Activated T-cell treated with anti-CD3 and anti-CD28 coated beads, Interleukin-2, amount 50 U/mL, for 4 hours (primary cell): ENCODE measurements at regions not wholly inside any gene's neighbourhood (a gene's known extent, or its start where the extent isn't known, plus 50 kb on each side); places are given as distances from the start of the nearest gene placed in this dataset.

Experiments
- ATAC-seq, 2 donors: fragments of 200-7000 bp; cut with Tn5 transposase; one replicate each; pipeline ENCODE4 v1.10.0; 2021
- DNase-seq: peaks from one replicate; pipeline ENCODE4 v3.0.0-alpha.2; 2020
- H3K27me3 Mint-ChIP-seq: one replicate; pipeline ENCODE4 v1.8.0; 2021; ENCODE audit warnings: low read depth, mixed read lengths
- H3K36me3 Mint-ChIP-seq: one replicate; pipeline ENCODE4 v1.8.0; 2022; ENCODE audit warnings: mixed read lengths; ENCODE audit not compliant: insufficient read depth
- H3K4me1 Mint-ChIP-seq: one replicate; pipeline ENCODE4 v1.8.0; 2021; ENCODE audit warnings: low read depth, mixed read lengths
- H3K4me3 Mint-ChIP-seq: one replicate; pipeline ENCODE4 v1.8.0; 2021; ENCODE audit warnings: mild to moderate bottlenecking, moderate library complexity, mixed read lengths
- H3K9me3 Mint-ChIP-seq: one replicate; pipeline ENCODE4 v1.8.0; 2021; ENCODE audit warnings: mixed read lengths

DNA sequence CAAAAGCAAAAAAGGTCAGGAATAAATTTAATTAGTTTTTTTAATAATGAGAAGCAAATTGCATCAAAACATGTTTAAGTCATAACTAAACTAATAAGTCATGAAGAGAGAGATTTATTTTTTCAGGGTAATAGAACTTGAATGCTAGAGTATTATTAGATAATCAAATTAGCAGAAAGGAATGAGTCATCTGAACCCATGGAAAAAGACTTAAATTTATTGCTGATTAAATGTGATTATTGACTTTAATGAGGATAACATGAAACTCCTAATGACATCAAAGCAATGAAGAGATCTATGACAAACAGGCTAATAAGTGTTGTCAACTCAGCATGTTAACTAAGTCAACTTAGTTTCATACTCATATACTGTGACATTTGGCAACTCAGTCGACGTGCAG, 264.2 kb downstream of the USP25 start:
- no peaks in the 10 kb centered on the region for H3K9me3 Mint-ChIP-seq
- H3K27me3 Mint-ChIP-seq, result no peaks in the 10 kb centered on the region
- no peaks in the 10 kb centered on the region for H3K4me1 Mint-ChIP-seq
- no peak for DNase-seq
- no peaks in the 10 kb centered on the region for H3K36me3 Mint-ChIP-seq
- ATAC-seq, result no peak
- H3K4me3 Mint-ChIP-seq, result no peak overlapping the region

DNA sequence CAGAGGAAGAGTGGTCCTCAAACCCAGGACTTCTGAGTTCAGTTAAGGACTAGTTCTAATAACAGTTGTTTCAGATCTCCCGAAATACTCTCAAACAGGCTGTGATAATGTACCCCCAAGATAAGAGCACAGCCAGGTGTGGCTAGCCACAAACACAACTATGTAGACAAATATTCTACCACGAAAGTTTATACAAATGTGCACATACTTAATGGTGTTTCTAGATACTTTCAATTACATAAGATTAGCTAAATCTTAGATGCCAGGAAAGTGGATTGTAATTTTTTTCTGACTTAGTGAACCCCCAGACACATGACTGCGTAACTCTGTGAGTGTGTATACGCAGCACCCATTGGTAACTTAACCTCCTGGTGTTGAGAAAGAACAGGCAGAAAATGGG, 270.0 kb downstream of the USP25 start:
- H3K4me3 Mint-ChIP-seq, result no peak overlapping the region
- DNase-seq, result no peak
- H3K9me3 Mint-ChIP-seq, result no peaks in the 10 kb centered on the region
- no peaks in the 10 kb centered on the region for H3K36me3 Mint-ChIP-seq
- no peaks in the 10 kb centered on the region for H3K4me1 Mint-ChIP-seq
- no peak for ATAC-seq
- peaks cover 3% of the 10 kb centered on the region for H3K27me3 Mint-ChIP-seq

DNA sequence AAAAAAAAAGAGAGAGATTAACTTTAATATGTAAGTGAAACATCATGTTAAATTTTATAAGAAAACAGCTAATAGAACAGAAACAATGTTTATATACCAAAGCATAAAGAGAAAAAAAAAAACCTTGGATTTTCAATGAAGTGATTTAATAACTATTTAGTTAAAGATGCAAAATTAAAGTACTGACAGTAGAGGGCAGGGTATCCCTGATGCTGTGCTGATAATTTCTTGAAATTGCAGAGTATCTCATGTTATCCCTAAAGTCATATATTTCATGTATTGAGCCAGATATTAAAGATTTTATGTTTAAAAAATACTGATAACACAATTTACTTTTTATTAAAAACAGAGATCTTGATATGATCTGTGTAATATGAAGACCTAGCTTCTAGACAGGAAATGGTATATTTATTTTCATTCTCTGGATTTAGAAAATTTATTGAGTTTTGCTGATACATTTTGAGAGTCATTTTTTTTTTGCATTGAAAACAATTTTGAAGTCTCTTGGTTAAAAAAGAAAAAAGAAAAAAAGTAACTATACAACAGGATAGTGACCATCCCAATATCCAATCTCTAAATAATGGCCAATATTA, 273.2 kb downstream of the USP25 start:
- Mint-ChIP-seq H3K9me3 (no peaks in the 10 kb centered on the region), H3K36me3 (no peaks in the 10 kb centered on the region), H3K4me1 (no peaks in the 10 kb centered on the region), H3K27me3 (peaks cover 3% of the 10 kb centered on the region), H3K4me3 (no peak overlapping the region)
- DNase-seq (no peak), ATAC-seq (no peak)

DNA sequence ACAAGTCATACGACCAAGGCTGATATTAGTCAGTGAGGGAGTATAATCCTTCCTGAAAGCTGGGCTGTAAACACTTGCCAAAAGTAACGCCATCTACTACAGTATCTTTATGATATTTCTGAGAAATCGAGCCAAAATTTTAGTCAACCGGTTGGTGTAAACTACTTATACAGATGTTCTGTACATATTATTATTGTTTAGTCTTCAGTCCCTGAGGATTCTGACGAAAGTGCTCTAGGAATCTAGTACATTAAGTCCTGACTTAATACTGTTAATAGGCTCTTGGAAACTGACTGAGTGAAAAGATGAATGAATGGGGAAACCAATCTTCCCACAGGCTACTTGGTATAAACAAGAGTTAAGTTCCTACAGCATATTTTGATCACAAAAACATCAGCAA, 274.3 kb downstream of the USP25 start:
- H3K36me3 Mint-ChIP-seq, result no peaks in the 10 kb centered on the region
- no peaks in the 10 kb centered on the region for H3K9me3 Mint-ChIP-seq
- no peaks in the 10 kb centered on the region for H3K4me1 Mint-ChIP-seq
- DNase-seq (no peak), ATAC-seq (no peak)
- no peak overlapping the region for H3K4me3 Mint-ChIP-seq
- H3K27me3 Mint-ChIP-seq, result peaks cover 3% of the 10 kb centered on the region

DNA sequence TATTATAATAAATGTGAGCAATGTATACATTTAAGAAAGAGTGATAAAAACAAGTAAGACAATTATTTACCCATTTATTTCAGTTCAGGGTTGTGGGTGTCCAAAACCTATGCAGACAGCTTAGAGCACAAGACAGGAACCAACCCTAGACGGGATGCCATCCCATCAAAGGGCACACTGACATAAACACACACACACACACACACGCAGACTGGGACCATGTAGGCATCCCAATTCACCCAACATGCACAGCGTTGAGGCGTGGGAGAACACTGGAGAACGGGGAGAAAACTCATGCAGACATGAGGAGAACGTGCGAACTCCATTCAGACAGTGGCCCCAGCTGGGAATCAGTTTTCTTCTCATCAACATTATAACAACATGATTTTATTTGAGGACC, 274.7 kb downstream of the USP25 start:
- no peaks in the 10 kb centered on the region for H3K9me3 Mint-ChIP-seq
- peaks cover 3% of the 10 kb centered on the region for H3K27me3 Mint-ChIP-seq
- ATAC-seq (no peak), DNase-seq (no peak)
- H3K36me3 Mint-ChIP-seq, result no peaks in the 10 kb centered on the region
- no peaks in the 10 kb centered on the region for H3K4me1 Mint-ChIP-seq
- no peak overlapping the region for H3K4me3 Mint-ChIP-seq

DNA sequence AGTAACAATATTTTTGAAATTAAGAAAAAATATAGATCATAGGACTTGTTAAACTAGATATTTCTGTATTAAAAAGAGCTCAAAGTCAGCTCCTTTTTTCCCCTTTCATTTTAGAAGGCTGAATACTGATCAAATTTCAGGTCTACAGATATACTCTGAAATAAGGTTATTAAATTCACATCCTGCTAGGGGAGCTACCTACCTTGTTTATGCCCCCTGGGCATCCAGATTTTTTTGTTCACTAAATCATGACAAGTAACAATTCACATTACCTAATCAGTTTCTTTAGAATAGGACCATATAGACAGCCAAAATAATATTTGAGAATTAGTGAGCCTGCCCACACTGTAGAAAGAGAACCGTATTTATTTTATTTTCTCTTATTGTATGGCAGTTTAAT, 276.2 kb downstream of the USP25 start:
- H3K4me3 Mint-ChIP-seq, result no peak overlapping the region
- peaks cover 5% of the 10 kb centered on the region for H3K27me3 Mint-ChIP-seq
- no peaks in the 10 kb centered on the region for H3K4me1 Mint-ChIP-seq
- H3K9me3 Mint-ChIP-seq, result peaks cover 7% of the 10 kb centered on the region
- DNase-seq (no peak), ATAC-seq (no peak)
- H3K36me3 Mint-ChIP-seq, result no peaks in the 10 kb centered on the region

DNA sequence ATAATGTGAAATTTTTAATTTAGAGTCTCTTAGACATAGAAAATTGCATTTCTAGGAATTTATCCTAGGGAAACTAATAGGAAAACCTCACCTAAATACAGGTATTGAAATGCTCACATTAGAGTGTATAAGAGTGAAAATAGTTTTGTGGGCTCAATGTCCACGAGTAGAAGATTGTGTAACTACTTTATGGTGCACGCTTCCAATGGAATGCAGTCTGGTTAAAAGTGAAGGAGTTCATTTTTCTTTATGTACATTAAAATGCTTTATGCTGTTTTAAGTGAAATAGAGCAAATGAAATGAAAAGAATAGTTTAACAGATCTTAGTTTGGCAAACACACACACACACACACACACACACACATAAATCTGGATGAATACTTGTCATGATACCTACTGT, 278.2 kb downstream of the USP25 start:
- Mint-ChIP-seq H3K36me3 (no peaks in the 10 kb centered on the region), H3K4me1 (no peaks in the 10 kb centered on the region), H3K9me3 (peaks cover 7% of the 10 kb centered on the region), H3K27me3 (peaks cover 2% of the 10 kb centered on the region), H3K4me3 (no peak overlapping the region)
- DNase-seq, result no peak
- no peak for ATAC-seq

DNA sequence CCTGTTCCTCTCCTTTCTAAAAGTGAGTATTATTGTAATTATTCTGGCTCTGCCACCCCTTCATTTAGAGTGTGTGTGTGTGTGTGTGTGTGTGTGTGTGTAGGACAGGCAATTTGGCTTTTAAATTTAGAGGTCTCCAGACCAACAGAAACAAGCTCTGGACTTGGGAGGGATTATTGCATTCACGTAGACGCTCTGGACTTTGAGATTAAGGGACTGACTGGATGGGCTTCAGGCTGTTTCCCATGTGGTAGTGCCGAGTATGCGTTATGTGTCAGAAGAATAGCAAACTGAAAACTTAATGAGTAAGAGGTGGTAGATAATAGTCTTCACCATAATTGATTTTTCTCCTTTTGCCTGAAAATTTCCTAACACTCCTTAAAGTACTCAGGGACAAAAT, 281.9 kb downstream of the USP25 start:
- no peaks in the 10 kb centered on the region for H3K4me1 Mint-ChIP-seq
- H3K9me3 Mint-ChIP-seq, result peaks cover 7% of the 10 kb centered on the region
- peaks cover 2% of the 10 kb centered on the region for H3K27me3 Mint-ChIP-seq
- no peak overlapping the region for H3K4me3 Mint-ChIP-seq
- H3K36me3 Mint-ChIP-seq, result no peaks in the 10 kb centered on the region
- ATAC-seq, result no peak
- DNase-seq, result no peak

DNA sequence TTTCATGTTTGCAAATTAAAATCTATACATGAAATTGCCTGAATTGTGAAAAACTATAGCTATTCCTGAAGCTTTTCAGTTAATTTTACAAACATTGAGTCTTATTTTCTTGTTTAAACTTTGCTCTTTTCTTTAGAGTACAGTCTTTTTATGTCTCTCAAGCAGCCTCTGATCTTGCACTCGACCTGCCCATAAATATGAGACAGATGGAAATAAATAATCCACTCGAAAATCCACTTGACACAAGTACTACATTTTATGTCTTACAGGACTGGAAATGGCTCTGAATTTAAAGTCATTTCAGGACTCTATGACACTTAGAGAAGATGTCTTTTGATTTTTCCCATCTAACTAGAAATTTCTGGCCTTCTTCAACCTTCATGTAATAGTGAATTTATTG, 283.8 kb downstream of the USP25 start:
- H3K4me1 Mint-ChIP-seq, result no peaks in the 10 kb centered on the region
- H3K27me3 Mint-ChIP-seq, result peaks cover 2% of the 10 kb centered on the region
- no peak overlapping the region for H3K4me3 Mint-ChIP-seq
- DNase-seq, result no peak
- H3K9me3 Mint-ChIP-seq, result peaks cover 7% of the 10 kb centered on the region
- no peaks in the 10 kb centered on the region for H3K36me3 Mint-ChIP-seq
- ATAC-seq, result no peak

DNA sequence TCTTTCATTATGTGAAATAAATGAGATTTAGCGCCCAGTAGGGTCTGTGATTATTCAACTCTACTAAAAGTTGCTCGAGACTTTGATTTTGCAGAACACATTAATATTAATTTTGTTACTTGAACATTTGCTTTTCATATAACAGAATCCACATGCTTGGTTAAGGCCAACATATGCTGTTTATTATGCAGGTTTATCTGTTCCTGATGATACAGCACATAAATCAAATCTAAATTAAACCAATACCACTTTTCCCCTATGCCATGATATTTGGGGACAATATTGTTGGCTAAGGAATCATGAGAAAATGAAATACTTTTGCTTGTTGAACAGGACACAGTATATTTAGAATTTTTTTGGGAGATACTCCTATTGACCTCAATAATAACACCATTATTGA, 291.1 kb downstream of the USP25 start:
- no peaks in the 10 kb centered on the region for H3K4me1 Mint-ChIP-seq
- no peaks in the 10 kb centered on the region for H3K9me3 Mint-ChIP-seq
- H3K36me3 Mint-ChIP-seq, result no peaks in the 10 kb centered on the region
- H3K4me3 Mint-ChIP-seq, result no peak overlapping the region
- ATAC-seq (no peak), DNase-seq (no peak)
- H3K27me3 Mint-ChIP-seq, result no peaks in the 10 kb centered on the region

DNA sequence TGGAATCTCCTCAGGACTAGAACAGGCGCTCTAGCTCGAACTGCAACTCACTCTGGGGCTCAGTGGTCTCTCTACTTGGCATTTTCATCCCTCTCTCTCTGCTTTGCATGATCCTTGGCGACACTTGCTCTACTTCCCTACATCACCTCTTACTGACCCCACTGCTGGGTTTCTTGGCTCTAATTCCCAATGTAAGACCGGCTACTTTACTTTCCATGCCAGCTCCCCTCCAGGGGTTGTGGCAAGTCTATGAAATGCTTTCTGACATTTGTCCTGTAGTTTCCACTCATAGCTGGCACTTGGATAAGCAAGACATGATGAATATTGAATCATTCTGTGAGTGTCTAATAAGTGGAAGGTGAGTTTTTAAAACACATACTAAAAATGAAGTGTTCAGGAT, 292.3 kb downstream of the USP25 start:
- Mint-ChIP-seq H3K4me1 (no peaks in the 10 kb centered on the region), H3K27me3 (no peaks in the 10 kb centered on the region), H3K9me3 (no peaks in the 10 kb centered on the region), H3K36me3 (no peaks in the 10 kb centered on the region), H3K4me3 (no peak overlapping the region)
- ATAC-seq (no peak), DNase-seq (no peak)

DNA sequence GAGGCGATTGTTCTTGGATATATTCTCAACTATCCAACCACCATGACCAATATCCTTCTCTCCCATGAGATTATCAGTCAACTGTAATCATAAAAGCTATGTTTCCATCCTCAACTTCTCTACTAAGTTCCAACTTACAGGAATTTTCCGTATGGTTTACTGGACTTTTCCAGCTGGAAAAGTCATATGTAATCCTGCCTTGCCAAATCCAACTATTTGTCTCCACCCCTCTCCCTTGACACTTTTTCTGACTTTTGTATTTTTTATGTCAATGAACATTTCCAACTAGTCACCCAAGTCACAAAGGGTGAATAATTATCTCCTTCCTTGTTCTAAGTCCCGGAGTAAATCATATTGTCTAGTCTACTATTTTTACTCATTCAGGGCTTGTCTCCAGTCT, 293.1 kb downstream of the USP25 start:
- DNase-seq, result no peak
- H3K27me3 Mint-ChIP-seq, result no peaks in the 10 kb centered on the region

DNA sequence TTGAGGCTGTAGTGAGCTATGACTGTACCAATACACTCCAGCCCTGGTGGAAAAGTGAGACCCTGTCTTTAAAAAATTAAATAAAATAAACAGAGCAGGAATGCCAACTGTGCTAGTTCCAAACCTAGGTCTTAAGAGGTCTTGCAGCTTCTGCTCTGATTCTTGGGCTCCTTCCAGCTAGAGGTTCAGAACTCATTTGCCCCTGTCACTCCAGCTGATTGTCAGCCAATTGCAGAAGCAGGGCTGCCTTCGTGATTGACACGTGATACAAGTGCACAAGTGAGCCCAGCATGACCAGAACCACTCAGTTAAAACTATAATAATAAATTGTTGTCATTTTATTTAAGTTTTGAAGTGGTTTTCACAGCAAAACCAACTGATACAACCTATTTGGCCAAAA, 298.4 kb downstream of the USP25 start:
- Mint-ChIP-seq H3K36me3 (no peaks in the 10 kb centered on the region), H3K9me3 (no peaks in the 10 kb centered on the region), H3K4me3 (no peak overlapping the region), H3K27me3 (no peaks in the 10 kb centered on the region), H3K4me1 (no peaks in the 10 kb centered on the region)
- DNase-seq (no peak), ATAC-seq (no peak)

More for the DNA sequence above, 293.1 kb downstream of the USP25 start:
- Mint-ChIP-seq H3K36me3 (no peaks in the 10 kb centered on the region), H3K4me3 (no peak overlapping the region), H3K9me3 (no peaks in the 10 kb centered on the region), H3K4me1 (no peaks in the 10 kb centered on the region)
- no peak for ATAC-seq

DNA sequence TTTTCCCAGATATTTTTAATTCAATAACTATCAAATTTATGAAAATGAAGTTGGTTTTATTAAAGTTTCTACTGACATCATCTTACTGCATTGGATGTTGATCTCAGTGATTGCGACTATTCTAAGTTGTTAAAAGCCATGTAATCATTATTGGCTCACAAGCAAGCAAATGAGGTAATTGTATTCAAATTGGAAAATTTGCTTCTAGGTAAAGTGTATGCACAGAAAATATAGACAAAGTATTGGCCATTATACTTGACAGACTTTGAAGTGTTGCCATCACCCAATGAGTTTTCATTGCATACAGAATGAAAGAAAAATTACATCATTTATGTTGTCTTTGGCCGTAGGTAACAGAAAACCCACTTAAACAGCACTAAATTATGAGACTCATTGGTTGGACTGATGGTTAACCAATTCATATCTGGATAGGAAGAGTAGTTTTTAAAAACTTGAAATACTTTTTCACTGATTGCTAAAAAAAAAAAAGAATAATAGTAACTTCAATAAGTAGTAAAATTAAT, 299.2 kb downstream of the USP25 start:
- Mint-ChIP-seq H3K27me3 (no peaks in the 10 kb centered on the region), H3K4me1 (no peaks in the 10 kb centered on the region), H3K9me3 (no peaks in the 10 kb centered on the region), H3K4me3 (no peak overlapping the region), H3K36me3 (no peaks in the 10 kb centered on the region)
- DNase-seq (no peak), ATAC-seq (no peak)

DNA sequence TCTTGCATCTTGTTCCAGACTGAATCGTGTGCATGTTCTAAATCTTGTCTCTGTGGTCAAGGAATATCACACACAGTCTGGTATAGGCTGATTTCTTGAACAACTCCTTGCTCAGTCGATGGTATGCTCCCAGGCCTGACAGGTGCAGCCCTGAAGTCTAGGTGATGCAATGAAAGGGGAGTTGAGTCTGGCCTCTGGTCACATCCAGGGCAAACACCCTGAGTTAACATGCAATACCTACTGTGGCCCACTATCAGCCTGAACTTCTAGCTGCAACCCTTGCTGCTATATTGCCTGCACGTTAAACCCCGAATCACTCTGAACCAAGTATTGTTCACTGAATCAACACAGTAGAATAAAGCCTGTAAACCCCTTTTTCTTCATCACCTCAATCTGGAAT, 303.4 kb downstream of the USP25 start:
- no peak overlapping the region for H3K4me3 Mint-ChIP-seq
- no peaks in the 10 kb centered on the region for H3K9me3 Mint-ChIP-seq
- H3K36me3 Mint-ChIP-seq, result no peaks in the 10 kb centered on the region
- no peak for ATAC-seq
- no peaks in the 10 kb centered on the region for H3K27me3 Mint-ChIP-seq
- DNase-seq, result no peak
- no peaks in the 10 kb centered on the region for H3K4me1 Mint-ChIP-seq
